Endothelial cell of umbilical vein (primary cell): ENCODE measurements at regions not wholly inside any gene's neighbourhood (a gene's known extent, or its start where the extent isn't known, plus 50 kb on each side); places are given as distances from the start of the nearest gene placed in this dataset.

Experiments
- CTCF ChIP-seq, 2 donors: IDR thresholded peaks; 1 replicate in 1 of 2; 2 replicates in 1 of 2; pipeline ENCODE4 v1.5.1; 2011; ENCODE audit warnings: low read length in 2 of 2, mild to moderate bottlenecking in 2 of 2, moderate library complexity in 2 of 2, control low read depth in 1 of 2, inconsistent platforms in 1 of 2, low read depth in 1 of 2; ENCODE audit not compliant: insufficient read depth in 1 of 2; ENCODE audit errors: extremely low read depth in 1 of 2
- EZH2 ChIP-seq: IDR thresholded peaks from 2 replicates; pipeline ENCODE4 v1.6.1; 2012; ENCODE audit warnings: borderline replicate concordance, low read depth, mild to moderate bottlenecking, moderate library complexity, low read length, inconsistent platforms; ENCODE audit not compliant: severe bottlenecking
- GATA2 ChIP-seq: IDR thresholded peaks from 2 replicates; pipeline ENCODE4 v1.7.0; 2011; ENCODE audit warnings: low read depth, mild to moderate bottlenecking, moderate library complexity, mixed read lengths, low read length; ENCODE audit not compliant: insufficient read length, insufficient read depth
- JUN ChIP-seq: IDR thresholded peaks from 2 replicates; pipeline ENCODE4 v1.6.1; 2011; ENCODE audit warnings: borderline replicate concordance, low read depth; ENCODE audit not compliant: insufficient read length, insufficient read depth
- POLR2A ChIP-seq: IDR thresholded peaks from 2 replicates; pipeline ENCODE4 v1.6.1; 2012; ENCODE audit warnings: low read depth, mild to moderate bottlenecking, control low read depth, low read length

GRCh38 chr10:120996456-120997034 lies 145.4 kb downstream of the WDR11 start:
- TF ChIP-seq EZH2, result no peak
- TF ChIP-seq CTCF (IDR thresholded peaks at IDR 0.05; ENCODE audit: extremely low read depth in 1 of 2, insufficient read depth in 1 of 2, low read depth in 1 of 2, low read length in 2 of 2), result no peak
- no peak for TF ChIP-seq POLR2A
- TF ChIP-seq JUN, result no peak
- TF ChIP-seq GATA2, result no peak
